ENCODE measurements at regions not wholly inside any gene's neighbourhood (a gene's known extent, or its start where the extent isn't known, plus 50 kb on each side); places are given as distances from the start of the nearest gene placed in this dataset.

DNA sequence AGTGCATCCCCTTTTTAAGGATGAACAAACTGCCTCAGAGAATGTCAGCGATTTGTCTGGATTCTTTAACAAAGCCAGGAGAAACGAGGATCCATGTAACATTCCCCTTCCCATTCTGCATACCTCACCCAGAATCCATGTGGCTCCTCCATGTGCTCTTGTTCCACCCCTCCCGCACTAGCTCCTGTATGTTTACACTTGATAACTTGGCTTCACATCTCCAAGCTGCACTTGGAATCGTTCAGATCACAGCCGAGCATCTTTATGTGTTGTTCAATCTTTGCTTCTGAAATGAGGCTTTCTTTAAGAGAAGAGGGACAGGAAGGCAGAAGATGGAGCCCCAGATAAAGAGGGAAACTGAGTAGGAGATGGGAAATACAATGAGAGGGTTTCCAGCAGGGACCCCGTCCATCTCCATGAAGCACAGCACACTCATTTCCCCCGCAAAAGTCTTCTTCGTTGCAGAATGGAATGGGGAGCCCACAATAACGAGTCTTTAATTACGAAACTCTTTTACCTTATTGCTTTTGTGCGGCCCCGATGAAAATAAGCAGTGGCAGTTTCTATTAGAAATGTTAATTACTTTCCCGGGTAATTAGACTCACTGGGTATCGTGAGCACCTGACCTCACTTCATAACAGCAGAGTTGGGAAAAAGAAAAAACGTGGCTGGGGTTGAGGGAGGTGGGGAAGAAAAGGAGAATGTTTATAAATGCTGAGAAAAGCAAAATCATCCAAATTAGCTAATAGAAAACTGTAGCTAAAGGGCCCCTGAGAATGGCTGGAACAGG lies 96.8 kb upstream of the ISX start:
- Mint-ChIP-seq H3K4me1 (peaks cover 32% of the 10 kb centered on the region), H3K27ac (no peak overlapping the region), H3K9me3 (peaks cover 8% of the 10 kb centered on the region; the same call in 1 of the 2 replicates), H3K4me3 (no peak overlapping the region), H3K27me3 (ENCODE audit: low read depth) (no peaks in the 10 kb centered on the region), H3K36me3 (no peaks in the 10 kb centered on the region)
- TF ChIP-seq GRHL2 (CRISPR knock-in tag; IDR thresholded peaks at IDR 0.05; ENCODE audit: insufficient replicate concordance, severe bottlenecking) (no peak), GABPB1 (CRISPR knock-in tag; IDR thresholded peaks at IDR 0.05) (no peak), SMAD3 (CRISPR knock-in tag; IDR thresholded peaks at IDR 0.05; ENCODE audit: borderline replicate concordance) (no peak), ETV6 (CRISPR knock-in tag; IDR thresholded peaks at IDR 0.05) (no peak)
- TF ChIP-seq, protein P1, sequence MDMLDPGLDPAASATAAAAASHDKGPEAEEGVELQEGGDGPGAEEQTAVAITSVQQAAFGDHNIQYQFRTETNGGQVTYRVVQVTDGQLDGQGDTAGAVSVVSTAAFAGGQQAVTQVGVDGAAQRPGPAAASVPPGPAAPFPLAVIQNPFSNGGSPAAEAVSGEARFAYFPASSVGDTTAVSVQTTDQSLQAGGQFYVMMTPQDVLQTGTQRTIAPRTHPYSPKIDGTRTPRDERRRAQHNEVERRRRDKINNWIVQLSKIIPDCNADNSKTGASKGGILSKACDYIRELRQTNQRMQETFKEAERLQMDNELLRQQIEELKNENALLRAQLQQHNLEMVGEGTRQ (CRISPR knock-in tag; IDR thresholded peaks at IDR 0.05) = no peak
- POLR2A ChIA-PET = no interaction called here
- ATAC-seq (no peak), DNase-seq (ENCODE audit: low spot score) (no peak)
- CTCF ChIA-PET = no interaction called here

DNA sequence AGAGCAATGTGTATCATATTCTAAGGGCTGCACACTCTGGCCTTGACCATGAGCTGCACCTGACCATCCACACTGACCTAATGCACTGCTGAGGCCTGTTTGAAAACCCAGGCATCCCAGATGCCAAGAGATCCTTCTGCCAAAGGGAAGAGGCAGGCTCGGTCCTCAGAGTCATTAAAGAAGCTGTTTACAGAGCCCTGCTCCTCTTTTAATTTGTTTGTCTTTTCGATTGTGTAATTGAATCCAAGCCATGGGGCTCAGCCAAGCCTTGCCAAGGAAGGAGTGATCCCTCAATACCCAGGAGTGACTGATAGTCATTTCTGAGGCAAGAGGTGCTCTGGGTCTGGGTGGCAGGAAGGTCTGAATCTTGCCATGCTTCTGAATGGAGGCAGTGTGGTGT lies 94.5 kb upstream of the ISX start:
- H3K36me3 Mint-ChIP-seq = peaks cover 4% of the 10 kb centered on the region
- no peak overlapping the region for H3K27ac Mint-ChIP-seq
- H3K4me1 Mint-ChIP-seq = peaks cover 34% of the 10 kb centered on the region
- no peaks in the 10 kb centered on the region for H3K27me3 Mint-ChIP-seq (ENCODE audit: low read depth)
- POLR2A ChIA-PET = no interaction called here
- peaks cover 17% of the 10 kb centered on the region for H3K9me3 Mint-ChIP-seq
- CTCF ChIA-PET = interaction anchor here (1.6 to 2.0 kb wide), 2 partner anchors 20 to 53 kb away, joined by 5 to 9 read pairs; no protein-coding TSS in a partner anchor
- DNase-seq (ENCODE audit: low spot score) (no peak), ATAC-seq (no peak)
- H3K4me3 Mint-ChIP-seq = no peak overlapping the region
- TF ChIP-seq, protein P2, sequence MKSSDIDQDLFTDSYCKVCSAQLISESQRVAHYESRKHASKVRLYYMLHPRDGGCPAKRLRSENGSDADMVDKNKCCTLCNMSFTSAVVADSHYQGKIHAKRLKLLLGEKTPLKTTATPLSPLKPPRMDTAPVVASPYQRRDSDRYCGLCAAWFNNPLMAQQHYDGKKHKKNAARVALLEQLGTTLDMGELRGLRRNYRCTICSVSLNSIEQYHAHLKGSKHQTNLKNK (CRISPR knock-in tag; IDR thresholded peaks at IDR 0.05) = no peak
- TF ChIP-seq FOXP1 (CRISPR knock-in tag; IDR thresholded peaks at IDR 0.05; ENCODE audit: borderline replicate concordance) (no peak), TCF7 (CRISPR knock-in tag; IDR thresholded peaks at IDR 0.05; ENCODE audit: low read depth) (no peak), ZNF396 (CRISPR knock-in tag; IDR thresholded peaks at IDR 0.05; ENCODE audit: borderline replicate concordance) (no peak), ELF4 (CRISPR knock-in tag; IDR thresholded peaks at IDR 0.05; ENCODE audit: low read depth) (no peak), MXD4 (CRISPR knock-in tag; IDR thresholded peaks at IDR 0.05; ENCODE audit: borderline replicate concordance) (no peak), CREB1 (CRISPR knock-in tag; IDR thresholded peaks at IDR 0.05) (no peak), SMAD3 (CRISPR knock-in tag; IDR thresholded peaks at IDR 0.05; ENCODE audit: borderline replicate concordance) (no peak), FOXK1 (CRISPR knock-in tag; IDR thresholded peaks at IDR 0.05) (no peak)
- TF ChIP-seq, protein P1 (CRISPR knock-in tag; IDR thresholded peaks at IDR 0.05) = no peak
- TF ChIP-seq, protein P3, sequence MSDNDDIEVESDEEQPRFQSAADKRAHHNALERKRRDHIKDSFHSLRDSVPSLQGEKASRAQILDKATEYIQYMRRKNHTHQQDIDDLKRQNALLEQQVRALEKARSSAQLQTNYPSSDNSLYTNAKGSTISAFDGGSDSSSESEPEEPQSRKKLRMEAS (CRISPR knock-in tag; IDR thresholded peaks at IDR 0.05) = no peak
- TF ChIP-seq, protein P4, sequence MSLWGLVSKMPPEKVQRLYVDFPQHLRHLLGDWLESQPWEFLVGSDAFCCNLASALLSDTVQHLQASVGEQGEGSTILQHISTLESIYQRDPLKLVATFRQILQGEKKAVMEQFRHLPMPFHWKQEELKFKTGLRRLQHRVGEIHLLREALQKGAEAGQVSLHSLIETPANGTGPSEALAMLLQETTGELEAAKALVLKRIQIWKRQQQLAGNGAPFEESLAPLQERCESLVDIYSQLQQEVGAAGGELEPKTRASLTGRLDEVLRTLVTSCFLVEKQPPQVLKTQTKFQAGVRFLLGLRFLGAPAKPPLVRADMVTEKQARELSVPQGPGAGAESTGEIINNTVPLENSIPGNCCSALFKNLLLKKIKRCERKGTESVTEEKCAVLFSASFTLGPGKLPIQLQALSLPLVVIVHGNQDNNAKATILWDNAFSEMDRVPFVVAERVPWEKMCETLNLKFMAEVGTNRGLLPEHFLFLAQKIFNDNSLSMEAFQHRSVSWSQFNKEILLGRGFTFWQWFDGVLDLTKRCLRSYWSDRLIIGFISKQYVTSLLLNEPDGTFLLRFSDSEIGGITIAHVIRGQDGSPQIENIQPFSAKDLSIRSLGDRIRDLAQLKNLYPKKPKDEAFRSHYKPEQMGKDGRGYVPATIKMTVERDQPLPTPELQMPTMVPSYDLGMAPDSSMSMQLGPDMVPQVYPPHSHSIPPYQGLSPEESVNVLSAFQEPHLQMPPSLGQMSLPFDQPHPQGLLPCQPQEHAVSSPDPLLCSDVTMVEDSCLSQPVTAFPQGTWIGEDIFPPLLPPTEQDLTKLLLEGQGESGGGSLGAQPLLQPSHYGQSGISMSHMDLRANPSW (CRISPR knock-in tag; conservative IDR thresholded peaks at IDR 0.05; ENCODE audit: low read depth) = no peak
- TF ChIP-seq, protein P5, sequence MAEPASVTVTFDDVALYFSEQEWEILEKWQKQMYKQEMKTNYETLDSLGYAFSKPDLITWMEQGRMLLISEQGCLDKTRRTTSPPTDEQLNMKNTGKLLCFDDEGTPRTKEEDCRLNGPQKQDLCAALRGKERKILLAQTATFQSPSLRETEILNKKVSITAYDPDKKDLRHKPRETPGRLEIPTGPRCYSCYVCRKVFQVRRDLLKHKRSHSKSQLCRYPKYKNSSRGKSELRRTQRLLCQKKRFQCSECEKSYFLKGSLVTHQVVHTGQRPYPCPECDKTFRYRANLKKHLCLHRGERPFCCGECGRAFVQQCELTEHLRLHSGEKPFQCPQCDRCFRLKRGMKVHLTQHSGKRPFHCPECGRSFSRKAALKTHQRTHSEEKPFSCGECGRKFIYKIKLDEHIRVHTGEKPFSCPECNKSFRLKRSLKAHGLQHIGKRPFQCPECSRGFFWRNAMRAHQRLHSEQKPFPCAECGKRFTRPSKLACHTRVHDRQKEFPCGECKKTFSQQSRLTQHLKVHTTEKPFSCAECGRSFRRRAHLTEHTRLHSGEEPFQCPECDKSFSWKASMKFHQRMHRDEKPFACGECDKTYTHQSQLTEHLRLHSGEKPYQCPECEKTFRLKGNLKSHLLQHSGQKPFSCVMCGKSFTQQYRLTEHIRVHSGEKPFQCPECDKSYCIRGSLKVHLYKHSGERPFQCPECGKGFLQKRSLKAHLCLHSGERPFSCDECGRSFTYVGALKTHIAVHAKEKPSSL (CRISPR knock-in tag; conservative IDR thresholded peaks at IDR 0.05) = no peak
- TF ChIP-seq, protein P6, sequence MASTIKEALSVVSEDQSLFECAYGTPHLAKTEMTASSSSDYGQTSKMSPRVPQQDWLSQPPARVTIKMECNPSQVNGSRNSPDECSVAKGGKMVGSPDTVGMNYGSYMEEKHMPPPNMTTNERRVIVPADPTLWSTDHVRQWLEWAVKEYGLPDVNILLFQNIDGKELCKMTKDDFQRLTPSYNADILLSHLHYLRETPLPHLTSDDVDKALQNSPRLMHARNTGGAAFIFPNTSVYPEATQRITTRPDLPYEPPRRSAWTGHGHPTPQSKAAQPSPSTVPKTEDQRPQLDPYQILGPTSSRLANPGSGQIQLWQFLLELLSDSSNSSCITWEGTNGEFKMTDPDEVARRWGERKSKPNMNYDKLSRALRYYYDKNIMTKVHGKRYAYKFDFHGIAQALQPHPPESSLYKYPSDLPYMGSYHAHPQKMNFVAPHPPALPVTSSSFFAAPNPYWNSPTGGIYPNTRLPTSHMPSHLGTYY (CRISPR knock-in tag; IDR thresholded peaks at IDR 0.05) = no peak
- TF ChIP-seq, protein P7, sequence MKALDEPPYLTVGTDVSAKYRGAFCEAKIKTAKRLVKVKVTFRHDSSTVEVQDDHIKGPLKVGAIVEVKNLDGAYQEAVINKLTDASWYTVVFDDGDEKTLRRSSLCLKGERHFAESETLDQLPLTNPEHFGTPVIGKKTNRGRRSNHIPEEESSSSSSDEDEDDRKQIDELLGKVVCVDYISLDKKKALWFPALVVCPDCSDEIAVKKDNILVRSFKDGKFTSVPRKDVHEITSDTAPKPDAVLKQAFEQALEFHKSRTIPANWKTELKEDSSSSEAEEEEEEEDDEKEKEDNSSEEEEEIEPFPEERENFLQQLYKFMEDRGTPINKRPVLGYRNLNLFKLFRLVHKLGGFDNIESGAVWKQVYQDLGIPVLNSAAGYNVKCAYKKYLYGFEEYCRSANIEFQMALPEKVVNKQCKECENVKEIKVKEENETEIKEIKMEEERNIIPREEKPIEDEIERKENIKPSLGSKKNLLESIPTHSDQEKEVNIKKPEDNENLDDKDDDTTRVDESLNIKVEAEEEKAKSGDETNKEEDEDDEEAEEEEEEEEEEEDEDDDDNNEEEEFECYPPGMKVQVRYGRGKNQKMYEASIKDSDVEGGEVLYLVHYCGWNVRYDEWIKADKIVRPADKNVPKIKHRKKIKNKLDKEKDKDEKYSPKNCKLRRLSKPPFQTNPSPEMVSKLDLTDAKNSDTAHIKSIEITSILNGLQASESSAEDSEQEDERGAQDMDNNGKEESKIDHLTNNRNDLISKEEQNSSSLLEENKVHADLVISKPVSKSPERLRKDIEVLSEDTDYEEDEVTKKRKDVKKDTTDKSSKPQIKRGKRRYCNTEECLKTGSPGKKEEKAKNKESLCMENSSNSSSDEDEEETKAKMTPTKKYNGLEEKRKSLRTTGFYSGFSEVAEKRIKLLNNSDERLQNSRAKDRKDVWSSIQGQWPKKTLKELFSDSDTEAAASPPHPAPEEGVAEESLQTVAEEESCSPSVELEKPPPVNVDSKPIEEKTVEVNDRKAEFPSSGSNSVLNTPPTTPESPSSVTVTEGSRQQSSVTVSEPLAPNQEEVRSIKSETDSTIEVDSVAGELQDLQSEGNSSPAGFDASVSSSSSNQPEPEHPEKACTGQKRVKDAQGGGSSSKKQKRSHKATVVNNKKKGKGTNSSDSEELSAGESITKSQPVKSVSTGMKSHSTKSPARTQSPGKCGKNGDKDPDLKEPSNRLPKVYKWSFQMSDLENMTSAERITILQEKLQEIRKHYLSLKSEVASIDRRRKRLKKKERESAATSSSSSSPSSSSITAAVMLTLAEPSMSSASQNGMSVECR (CRISPR knock-in tag; IDR thresholded peaks at IDR 0.05; ENCODE audit: borderline replicate concordance) = no peak

All from WTC11 (cell line).